Endothelial cell of umbilical vein (primary cell): ENCODE measurements at regions not wholly inside any gene's neighbourhood (a gene's known extent, or its start where the extent isn't known, plus 50 kb on each side); places are given as distances from the start of the nearest gene placed in this dataset.

Experiments used
- BruUV-seq: library from RNA; stranded (reverse); fragments of 400-500 nt; replicated peaks from 2 replicates; lab custom pipeline; 2021; lab: Mats Ljungman, UMichigan
- CTCF ChIA-PET: fragments of 300-600, 350-600 bp; sonication (Branson Sonifier 250); formaldehyde crosslinking; loops from one replicate; lab custom pipeline; 2021; ENCODE audit warnings: antibody characterized with exemption, inconsistent platforms; lab: Charles Lee
- POLR2A ChIA-PET: fragments of 300-600, 350-600 bp; sonication (Branson Sonifier 250); formaldehyde crosslinking; loops from one replicate; lab custom pipeline; 2021; ENCODE audit warnings: antibody characterized with exemption, inconsistent platforms; lab: Charles Lee
- DNase-seq: peaks from one replicate; pipeline ENCODE4 v3.0.0-alpha.2; 2011; ENCODE audit warnings: low read depth, low spot score
- FAIRE-seq: peaks from 2 replicates; lab custom pipeline; 2011; peaks lifted over from hg19 to GRCh38; lab: Jason Lieb, UNC
- H2AFZ ChIP-seq: 2 replicates; pipeline ENCODE4 v1.6.0; 2012; ENCODE audit warnings: low read depth, low read length, control low read depth, inconsistent platforms
- H3K27ac ChIP-seq: 2 replicates; pipeline ENCODE4 v1.5.1; 2011; ENCODE audit warnings: low read depth, mild to moderate bottlenecking, control low read depth, low read length, moderate library complexity; ENCODE audit not compliant: insufficient read depth
- H3K27me3 ChIP-seq, 2 experiments: 2 replicates each; pipeline versions ENCODE4 v1.6.0 to v1.6.1; 2011; ENCODE audit warnings: low read length in 2 of 2, mixed read lengths in 1 of 2; ENCODE audit not compliant: control insufficient read depth in 2 of 2, insufficient read depth in 2 of 2
- H3K36me3 ChIP-seq, 2 experiments: 2 replicates in 1 of 2; 3 replicates in 1 of 2; pipeline ENCODE4 v1.5.1; 2011; ENCODE audit warnings: low read length in 2 of 2, mild to moderate bottlenecking in 1 of 2, moderate library complexity in 1 of 2; ENCODE audit not compliant: control insufficient read depth in 2 of 2, insufficient read depth in 2 of 2; ENCODE audit errors: extremely low read depth in 1 of 2
- H3K4me1 ChIP-seq: 3 replicates; pipeline ENCODE4 v1.5.1; 2011; ENCODE audit warnings: mild to moderate bottlenecking, low read length; ENCODE audit not compliant: control insufficient read depth, insufficient read depth; ENCODE audit errors: extremely low read depth
- H3K4me2 ChIP-seq: 2 replicates; pipeline ENCODE4 v1.6.1; 2011; ENCODE audit warnings: low read length, control low read depth, mixed read lengths; ENCODE audit not compliant: insufficient read depth
- H3K4me3 ChIP-seq, 3 experiments: fragments of 200-600 bp in 1 of 3; sonication (generic), shearing (Covaris generic) in 1 of 3; replicated peaks in 1 of 3; 2 replicates each; pipeline ENCODE4 v1.5.1; 2011 to 2016; ENCODE audit warnings: control low read depth in 3 of 3, low read length in 3 of 3, mild to moderate bottlenecking in 2 of 3, inconsistent platforms in 1 of 3, low read depth in 1 of 3, moderate library complexity in 1 of 3; ENCODE audit not compliant: insufficient read depth in 1 of 3
- H3K79me2 ChIP-seq: 2 replicates; pipeline ENCODE4 v1.6.0; 2012; ENCODE audit warnings: low read length, inconsistent platforms; ENCODE audit not compliant: control insufficient read depth, insufficient read depth
- H3K9ac ChIP-seq: replicated peaks from 2 replicates; pipeline ENCODE3; 2011; ENCODE audit warnings: low read length, control low read depth; ENCODE audit not compliant: insufficient read depth; ENCODE audit errors: extremely low read depth
- H3K9me1 ChIP-seq: replicated peaks from 3 replicates; pipeline ENCODE4 v1.6.0; 2011; ENCODE audit warnings: mild to moderate bottlenecking, low read length; ENCODE audit not compliant: control insufficient read depth, insufficient read depth; ENCODE audit errors: extremely low read depth
- H3K9me3 ChIP-seq: replicated peaks from 2 replicates; pipeline ENCODE4 v1.5.1; 2012; ENCODE audit warnings: low read length, inconsistent platforms; ENCODE audit not compliant: control insufficient read depth, insufficient read depth
- H4K20me1 ChIP-seq: replicated peaks from 2 replicates; pipeline ENCODE3; 2011; ENCODE audit warnings: mild to moderate bottlenecking, low read length; ENCODE audit not compliant: control insufficient read depth, insufficient read depth; ENCODE audit errors: extremely low read depth
- EZH2 ChIP-seq: IDR thresholded peaks from 2 replicates; pipeline ENCODE4 v1.6.1; 2012; ENCODE audit warnings: borderline replicate concordance, low read depth, mild to moderate bottlenecking, moderate library complexity, low read length, inconsistent platforms; ENCODE audit not compliant: severe bottlenecking
- FOS ChIP-seq: IDR thresholded peaks from 2 replicates; pipeline ENCODE4 v1.6.1; 2011; ENCODE audit warnings: mild to moderate bottlenecking, low read length, moderate library complexity, borderline replicate concordance; ENCODE audit not compliant: insufficient read depth
- GATA2 ChIP-seq: IDR thresholded peaks from 2 replicates; pipeline ENCODE4 v1.7.0; 2011; ENCODE audit warnings: low read depth, mild to moderate bottlenecking, moderate library complexity, mixed read lengths, low read length; ENCODE audit not compliant: insufficient read length, insufficient read depth
- JUN ChIP-seq: IDR thresholded peaks from 2 replicates; pipeline ENCODE4 v1.6.1; 2011; ENCODE audit warnings: borderline replicate concordance, low read depth; ENCODE audit not compliant: insufficient read length, insufficient read depth
- MYC ChIP-seq: IDR thresholded peaks from one replicate; pipeline ENCODE4 v1.6.1; 2011; ENCODE audit warnings: mild to moderate bottlenecking, low read depth, low read length
- POLR2A ChIP-seq: IDR thresholded peaks from 2 replicates; pipeline ENCODE4 v1.6.1; 2012; ENCODE audit warnings: low read depth, mild to moderate bottlenecking, control low read depth, low read length
- POLR2AphosphoS5 ChIP-seq: IDR thresholded peaks from 2 replicates; pipeline ENCODE4 v1.6.1; 2012; ENCODE audit warnings: low read depth, mild to moderate bottlenecking, control low read depth, low read length, moderate library complexity; ENCODE audit not compliant: insufficient read depth
- dilution Hi-C: fragments of 300-500 bp; cut with MboI; formaldehyde crosslinking; loops from one replicate; pipeline ENCODE4 v1.15.0; 2019; ENCODE audit warnings: low sequenced_read_pairs; ENCODE audit not compliant: extremely low pct_ligation_motif_present
- intact Hi-C: fragments of 100-400 bp; cut with micrococcal nuclease; formaldehyde crosslinking; loops from one replicate; pipeline ENCODE4 v1.10.0; 2022
- TF ChIP-seq, protein P1 (sequence below), 2 donors: IDR thresholded peaks; 1 replicate in 1 of 2; 2 replicates in 1 of 2; pipeline ENCODE4 v1.5.1; 2011; ENCODE audit warnings: low read length in 2 of 2, mild to moderate bottlenecking in 2 of 2, moderate library complexity in 2 of 2, control low read depth in 1 of 2, inconsistent platforms in 1 of 2, low read depth in 1 of 2; ENCODE audit not compliant: insufficient read depth in 1 of 2; ENCODE audit errors: extremely low read depth in 1 of 2
- TF ChIP-seq, protein P2 (sequence below): IDR thresholded peaks from 2 replicates; pipeline ENCODE4 v1.6.1; 2011; ENCODE audit not compliant: insufficient read depth, insufficient read length

DNA sequence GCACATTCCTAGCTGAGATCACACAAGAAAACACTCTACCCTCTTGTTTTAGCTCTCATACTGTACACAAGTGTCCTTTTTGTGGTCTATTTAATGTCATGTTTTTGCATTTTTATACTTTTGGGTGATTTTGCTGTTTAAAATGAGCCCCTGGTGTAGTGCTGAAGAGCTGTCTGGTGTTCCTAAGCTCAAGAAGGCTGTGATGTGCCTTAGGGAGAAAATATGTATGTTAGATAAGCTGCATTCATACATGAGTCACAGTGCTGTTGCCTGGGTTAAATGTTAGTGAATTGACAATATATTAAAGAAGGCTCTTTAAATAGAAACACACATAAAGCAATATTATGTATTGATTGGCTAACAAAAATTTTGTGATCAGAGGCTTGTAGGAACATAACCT lies 387.4 kb upstream of the C2CD4B start:
- no peaks in the 10 kb centered on the region for H3K9me3 ChIP-seq
- ChIA-PET POLR2A (no interaction called here), CTCF (no interaction called here)
- no peaks in the 10 kb centered on the region for H3K9me1 ChIP-seq
- dilution Hi-C loops (no loop called here), intact Hi-C loops (no loop called here)
- H3K4me3 ChIP-seq: no peak overlapping the region
- BruUV-seq: no TSS peak
- H3K4me2 ChIP-seq: no peak overlapping the region
- no peaks in the 10 kb centered on the region for H3K4me1 ChIP-seq
- H3K9ac ChIP-seq: no peak overlapping the region
- no peaks in the 10 kb centered on the region for H3K36me3 ChIP-seq
- H3K79me2 ChIP-seq: no peaks in the 10 kb centered on the region
- no peak for DNase-seq
- TF ChIP-seq MYC (no peak), FOS (no peak), POLR2A (no peak), POLR2AphosphoS5 (no peak), EZH2 (no peak), JUN (no peak), GATA2 (no peak)
- TF ChIP-seq, protein P1, sequence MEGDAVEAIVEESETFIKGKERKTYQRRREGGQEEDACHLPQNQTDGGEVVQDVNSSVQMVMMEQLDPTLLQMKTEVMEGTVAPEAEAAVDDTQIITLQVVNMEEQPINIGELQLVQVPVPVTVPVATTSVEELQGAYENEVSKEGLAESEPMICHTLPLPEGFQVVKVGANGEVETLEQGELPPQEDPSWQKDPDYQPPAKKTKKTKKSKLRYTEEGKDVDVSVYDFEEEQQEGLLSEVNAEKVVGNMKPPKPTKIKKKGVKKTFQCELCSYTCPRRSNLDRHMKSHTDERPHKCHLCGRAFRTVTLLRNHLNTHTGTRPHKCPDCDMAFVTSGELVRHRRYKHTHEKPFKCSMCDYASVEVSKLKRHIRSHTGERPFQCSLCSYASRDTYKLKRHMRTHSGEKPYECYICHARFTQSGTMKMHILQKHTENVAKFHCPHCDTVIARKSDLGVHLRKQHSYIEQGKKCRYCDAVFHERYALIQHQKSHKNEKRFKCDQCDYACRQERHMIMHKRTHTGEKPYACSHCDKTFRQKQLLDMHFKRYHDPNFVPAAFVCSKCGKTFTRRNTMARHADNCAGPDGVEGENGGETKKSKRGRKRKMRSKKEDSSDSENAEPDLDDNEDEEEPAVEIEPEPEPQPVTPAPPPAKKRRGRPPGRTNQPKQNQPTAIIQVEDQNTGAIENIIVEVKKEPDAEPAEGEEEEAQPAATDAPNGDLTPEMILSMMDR (IDR thresholded peaks at IDR 0.05; ENCODE audit: extremely low read depth in 1 of 2, insufficient read depth in 1 of 2, low read depth in 1 of 2, low read length in 2 of 2): no peak
- TF ChIP-seq, protein P2, sequence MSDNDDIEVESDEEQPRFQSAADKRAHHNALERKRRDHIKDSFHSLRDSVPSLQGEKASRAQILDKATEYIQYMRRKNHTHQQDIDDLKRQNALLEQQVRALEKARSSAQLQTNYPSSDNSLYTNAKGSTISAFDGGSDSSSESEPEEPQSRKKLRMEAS: no peak
- no peak overlapping the region for H2AFZ ChIP-seq
- H3K27me3 ChIP-seq: no peaks in the 10 kb centered on the region
- no peak overlapping the region for H3K27ac ChIP-seq
- FAIRE-seq: no peak
- H4K20me1 ChIP-seq: no peaks in the 10 kb centered on the region
